ENCODE measurements at regions not wholly inside any gene's neighbourhood (a gene's known extent, or its start where the extent isn't known, plus 50 kb on each side); places are given as distances from the start of the nearest gene placed in this dataset.

DNA sequence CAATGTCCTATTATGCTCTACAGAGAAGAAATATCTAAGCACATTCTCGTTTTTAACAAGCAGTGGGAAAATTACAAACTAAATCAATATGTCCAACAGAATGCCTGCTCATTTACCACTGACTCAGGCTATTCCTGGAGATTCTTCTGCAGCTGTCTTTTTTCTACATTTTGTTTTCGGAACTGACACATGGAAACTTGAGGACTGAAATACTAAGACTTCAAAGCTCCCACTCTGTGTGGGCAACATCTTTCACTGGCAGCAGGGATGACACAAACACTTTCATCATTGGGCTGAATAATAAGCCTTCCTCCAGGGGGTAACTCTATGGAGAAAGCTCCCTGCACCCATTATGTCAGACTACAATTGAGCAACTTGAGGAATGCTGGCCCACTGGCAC is 175.5 kb upstream of the NCAM2 start:
- H3K4me1 Mint-ChIP-seq (ENCODE audit: low read depth) = no peaks in the 10 kb centered on the region
- no peaks in the 10 kb centered on the region for H3K27me3 Mint-ChIP-seq
- POLR2A ChIA-PET = no interaction called here

DNA sequence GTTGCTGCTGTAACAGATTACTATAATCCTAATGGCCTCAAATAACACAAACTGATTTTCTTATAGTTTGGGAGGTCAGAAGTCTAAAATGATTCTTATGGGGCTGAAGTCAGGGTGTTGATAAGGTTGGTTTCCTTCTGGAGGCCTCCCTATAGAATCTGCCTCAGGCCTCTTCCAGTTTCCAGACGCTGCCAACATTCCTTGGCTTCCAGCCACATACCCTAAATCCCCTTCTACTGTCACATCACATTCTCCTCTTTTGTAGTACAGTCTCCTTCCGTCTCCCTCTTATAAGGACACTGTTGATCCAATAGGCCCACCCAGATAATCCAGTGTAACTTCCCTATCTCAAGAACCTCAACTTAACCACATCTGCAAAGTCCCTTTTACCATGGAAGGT is 145.3 kb upstream of the NCAM2 start:
- CTCF ChIA-PET = no interaction called here

More for the DNA sequence above, 175.5 kb upstream of the NCAM2 start:
- H3K9me3 Mint-ChIP-seq = peaks cover 3% of the 10 kb centered on the region
- ATAC-seq (no peak), DNase-seq (no peak)
- H3K36me3 Mint-ChIP-seq (ENCODE audit: low read depth) = no peaks in the 10 kb centered on the region
- no peak overlapping the region for H3K4me3 Mint-ChIP-seq
- TF ChIP-seq, protein P1, sequence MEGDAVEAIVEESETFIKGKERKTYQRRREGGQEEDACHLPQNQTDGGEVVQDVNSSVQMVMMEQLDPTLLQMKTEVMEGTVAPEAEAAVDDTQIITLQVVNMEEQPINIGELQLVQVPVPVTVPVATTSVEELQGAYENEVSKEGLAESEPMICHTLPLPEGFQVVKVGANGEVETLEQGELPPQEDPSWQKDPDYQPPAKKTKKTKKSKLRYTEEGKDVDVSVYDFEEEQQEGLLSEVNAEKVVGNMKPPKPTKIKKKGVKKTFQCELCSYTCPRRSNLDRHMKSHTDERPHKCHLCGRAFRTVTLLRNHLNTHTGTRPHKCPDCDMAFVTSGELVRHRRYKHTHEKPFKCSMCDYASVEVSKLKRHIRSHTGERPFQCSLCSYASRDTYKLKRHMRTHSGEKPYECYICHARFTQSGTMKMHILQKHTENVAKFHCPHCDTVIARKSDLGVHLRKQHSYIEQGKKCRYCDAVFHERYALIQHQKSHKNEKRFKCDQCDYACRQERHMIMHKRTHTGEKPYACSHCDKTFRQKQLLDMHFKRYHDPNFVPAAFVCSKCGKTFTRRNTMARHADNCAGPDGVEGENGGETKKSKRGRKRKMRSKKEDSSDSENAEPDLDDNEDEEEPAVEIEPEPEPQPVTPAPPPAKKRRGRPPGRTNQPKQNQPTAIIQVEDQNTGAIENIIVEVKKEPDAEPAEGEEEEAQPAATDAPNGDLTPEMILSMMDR (IDR thresholded peaks at IDR 0.05) = no peak
- H3K27ac Mint-ChIP-seq = no peak overlapping the region
- CTCF ChIA-PET = no interaction called here
- intact Hi-C loops (cut with micrococcal nuclease) = no loop called here

DNA sequence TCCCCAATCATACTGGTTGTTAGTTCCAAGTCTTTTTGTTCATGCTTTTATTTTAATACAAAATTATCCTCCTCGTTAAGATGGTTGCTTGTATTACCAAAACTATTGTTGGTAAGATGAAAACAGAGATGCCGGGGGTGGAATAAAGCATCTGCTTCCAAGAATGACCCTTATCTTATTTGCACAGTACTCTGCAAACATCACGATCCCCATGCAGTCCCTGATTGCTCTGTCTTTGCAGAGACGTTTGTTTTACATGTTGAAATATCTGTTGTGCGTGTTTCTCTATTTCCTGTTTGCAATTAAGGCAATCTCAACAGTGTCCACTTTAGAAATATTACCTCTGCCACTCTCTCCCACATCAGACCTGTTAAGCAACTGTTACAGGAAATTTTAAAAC is 141.3 kb upstream of the NCAM2 start:
- H3K4me1 Mint-ChIP-seq (ENCODE audit: low read depth) = no peaks in the 10 kb centered on the region
- TF ChIP-seq, protein P1 (IDR thresholded peaks at IDR 0.05) = no peak
- DNase-seq (no peak), ATAC-seq (no peak)
- CTCF ChIA-PET = no interaction called here
- intact Hi-C loops (cut with micrococcal nuclease) = no loop called here
- H3K9me3 Mint-ChIP-seq = peaks cover 8% of the 10 kb centered on the region
- H3K4me3 Mint-ChIP-seq = no peak overlapping the region
- H3K36me3 Mint-ChIP-seq (ENCODE audit: low read depth) = no peaks in the 10 kb centered on the region
- POLR2A ChIA-PET = no interaction called here
- H3K27ac Mint-ChIP-seq = no peak overlapping the region
- no peaks in the 10 kb centered on the region for H3K27me3 Mint-ChIP-seq

More for the DNA sequence above, 145.3 kb upstream of the NCAM2 start:
- Mint-ChIP-seq H3K27me3 (no peaks in the 10 kb centered on the region), H3K9me3 (peaks cover 2% of the 10 kb centered on the region), H3K36me3 (ENCODE audit: low read depth) (no peaks in the 10 kb centered on the region), H3K4me3 (no peak overlapping the region), H3K27ac (no peak overlapping the region), H3K4me1 (ENCODE audit: low read depth) (no peaks in the 10 kb centered on the region)
- POLR2A ChIA-PET = interaction anchor here (0.5 kb wide), 1 partner anchor 78 kb away, joined by 3 read pairs; no protein-coding TSS in a partner anchor
- intact Hi-C loops (cut with micrococcal nuclease) = no loop called here
- ATAC-seq = no peak
- no peak for DNase-seq
- TF ChIP-seq, protein P1 (IDR thresholded peaks at IDR 0.05) = no peak

DNA sequence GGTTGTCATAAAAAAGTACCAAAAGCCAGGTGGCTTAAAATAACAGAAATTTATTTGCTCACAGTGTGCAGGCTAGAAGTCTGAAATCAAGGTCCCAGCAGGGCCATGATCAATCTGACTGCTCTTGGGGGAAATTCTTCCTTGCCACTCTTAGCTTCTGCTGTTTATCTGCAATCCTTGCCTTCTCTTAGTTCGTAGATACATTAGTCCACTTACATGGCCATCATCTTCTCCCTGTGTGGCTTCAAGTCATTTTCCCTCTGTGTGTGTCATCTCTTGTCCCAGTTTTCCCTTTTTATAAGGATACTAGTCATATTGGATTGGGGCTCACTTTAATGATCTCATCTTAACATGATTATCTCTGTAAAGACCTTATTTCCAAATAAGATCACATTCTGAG is 124.0 kb upstream of the NCAM2 start:
- POLR2A ChIA-PET = no interaction called here
- no peaks in the 10 kb centered on the region for H3K4me1 Mint-ChIP-seq (ENCODE audit: low read depth)
- intact Hi-C loops (cut with micrococcal nuclease) = no loop called here
- DNase-seq (no peak), ATAC-seq (no peak)
- H3K4me3 Mint-ChIP-seq = no peak overlapping the region
- H3K27me3 Mint-ChIP-seq = no peaks in the 10 kb centered on the region
- no peak overlapping the region for H3K27ac Mint-ChIP-seq
- CTCF ChIA-PET = no interaction called here
- peaks cover 1% of the 10 kb centered on the region for H3K9me3 Mint-ChIP-seq
- H3K36me3 Mint-ChIP-seq (ENCODE audit: low read depth) = no peaks in the 10 kb centered on the region
- TF ChIP-seq, protein P1 (IDR thresholded peaks at IDR 0.05) = no peak

DNA sequence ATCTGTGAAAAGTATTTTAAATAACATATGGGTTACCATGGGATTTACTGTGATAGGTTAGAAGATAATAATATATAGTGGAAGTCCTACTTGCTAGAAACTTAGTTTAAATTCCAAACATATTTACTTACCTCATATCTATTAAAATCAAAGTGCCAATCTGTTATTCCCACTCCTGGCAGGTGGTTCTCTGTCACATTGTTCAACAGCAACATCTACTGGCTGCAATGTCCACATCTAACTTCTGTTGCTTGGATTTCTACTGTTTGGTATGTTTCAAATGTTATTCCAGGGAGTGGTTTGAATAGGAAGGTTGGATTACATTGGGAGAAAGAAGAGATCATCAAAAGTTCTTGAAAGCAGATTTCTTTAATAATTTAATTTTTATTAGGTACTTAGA is 122.5 kb upstream of the NCAM2 start:
- no peaks in the 10 kb centered on the region for H3K36me3 Mint-ChIP-seq (ENCODE audit: low read depth)
- CTCF ChIA-PET = no interaction called here
- H3K9me3 Mint-ChIP-seq = peaks cover 1% of the 10 kb centered on the region
- intact Hi-C loops (cut with micrococcal nuclease) = no loop called here
- TF ChIP-seq, protein P1 (IDR thresholded peaks at IDR 0.05) = no peak
- POLR2A ChIA-PET = no interaction called here
- ATAC-seq (no peak), DNase-seq (no peak)
- no peaks in the 10 kb centered on the region for H3K4me1 Mint-ChIP-seq (ENCODE audit: low read depth)
- H3K4me3 Mint-ChIP-seq = no peak overlapping the region
- no peak overlapping the region for H3K27ac Mint-ChIP-seq
- no peaks in the 10 kb centered on the region for H3K27me3 Mint-ChIP-seq
